Pancreas (tissue), 10 donors: ENCODE measurements at regions not wholly inside any gene's neighbourhood (a gene's known extent, or its start where the extent isn't known, plus 50 kb on each side); places are given as distances from the start of the nearest gene placed in this dataset.
"Not testable (repeated sequence)": the region's sequence is repeated elsewhere in the genome, so short reads cannot be mapped to it uniquely, and the experiment has no call there.

Source experiments
- ATAC-seq, 4 donors: fragments of 200-7000 bp; cut with Tn5 transposase; one replicate each; pipeline versions ENCODE4 v1.8.0 to v1.9.1; 2020; ENCODE audit warnings: mild to moderate bottlenecking in 4 of 4, moderate library complexity in 4 of 4
- DNase-seq, 6 donors: peaks; one replicate each; pipeline ENCODE4 v3.0.0-alpha.2; 2020
- FAIRE-seq: peaks from 2 replicates; lab custom pipeline; 2012; peaks lifted over from hg19 to GRCh38; lab: Jason Lieb, UNC
- H3K27ac ChIP-seq, 4 donors: fragments of 200-600 bp; sonication (generic); 1 replicate in 3 of 4; 2 replicates in 1 of 4; pipeline versions ENCODE4 v1.5.0 to v1.8.0; 2020
- H3K27me3 ChIP-seq, 4 donors: fragments of 200-600 bp; one replicate each; pipeline ENCODE4 v1.8.0; 2021
- H3K36me3 ChIP-seq, 3 donors: fragments of 200-600 bp; sonication (generic) in 1 of 3; one replicate each; pipeline versions ENCODE4 v1.5.0 to v1.8.0; 2020 to 2021
- H3K4me1 ChIP-seq, 3 donors: fragments of 200-600 bp; one replicate each; pipeline ENCODE4 v1.8.0; 2021
- H3K4me3 ChIP-seq, 4 donors: fragments of 200-600 bp; sonication (generic) in 2 of 4; one replicate each; pipeline versions ENCODE4 v1.5.0 to v1.8.0; 2020 to 2021
- H3K9me3 ChIP-seq, 4 donors: fragments of 200-600 bp; one replicate each; pipeline ENCODE4 v1.8.0; 2021
- CTCF ChIP-seq, 4 donors: fragments of 200-600 bp; sonication (generic) in 3 of 4; IDR thresholded peaks; one replicate each; pipeline versions ENCODE4 v1.5.0 to v1.8.0; 2021; ENCODE audit warnings: antibody characterized with exemption in 4 of 4
- WGBS, 2 donors: extraction: QIAGEN DNeasy Blood & Tissue Kit; methylation state at CpG; one replicate each; pipeline ENCODE4 v1.1.7; 2013; 5-methylcytosine and 5-hydroxymethylcytosine counted together
- intact Hi-C, 3 donors: fragments of 100-400 bp; cut with DNase I; formaldehyde crosslinking; loops; one replicate each; pipeline versions ENCODE4 v1.11.1 to v1.14.2; 2022
- donor health status: healthy with polysubstance abuse.
- donor health status: DM: no; HTN: no; CAD: no; lungs with moderate emphysema.
- donor health status: DM: no; HTN: no; CAD: no.
- donor health status: control.
- donor health status: control.
- donor health status: Bipolar disorder and iron deficiency.
- donor health status: DM: yes; HTN: yes; CAD: no.
- donor health status: DM: no; HTN: no; CAD: no.
- donor health status: DM: no; HTN: no; CAD: no.
- donor health status: DM: yes; HTN: yes; CAD: no.

DNA sequence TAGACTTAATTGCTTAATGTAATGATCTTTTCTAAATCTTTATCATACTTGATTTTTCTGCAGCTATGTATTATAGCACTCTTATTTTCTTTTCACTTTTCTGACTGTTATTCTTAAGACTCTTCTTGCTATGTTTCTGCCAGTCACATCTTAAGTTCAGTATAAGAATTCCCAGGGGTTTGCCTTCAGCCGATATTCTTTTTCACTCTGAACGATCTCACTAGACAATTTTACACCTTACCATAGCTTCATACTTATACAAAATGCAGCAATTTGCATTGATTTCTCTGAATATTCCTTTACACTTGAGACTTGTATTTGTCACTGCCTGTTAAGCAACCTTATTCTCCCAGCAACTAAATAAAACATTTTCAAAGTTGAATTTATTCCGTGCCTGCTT, 242.5 kb upstream of the OLFM3 start:
- H3K4me1 ChIP-seq: no peaks in the 10 kb centered on the region
- no peak overlapping the region for H3K27ac ChIP-seq
- no peaks in the 10 kb centered on the region for H3K27me3 ChIP-seq
- no peak for TF ChIP-seq CTCF (IDR thresholded peaks at IDR 0.05)
- no peak for DNase-seq
- no peaks in the 10 kb centered on the region for H3K9me3 ChIP-seq
- no peak overlapping the region for H3K4me3 ChIP-seq
- FAIRE-seq: no peak
- no peak for ATAC-seq
- no peaks in the 10 kb centered on the region for H3K36me3 ChIP-seq
- intact Hi-C loops: no loop called here
- 54 to 67% methylated on average over 3 of the region's 3 CpGs for WGBS, 2 donors

GRCh38 chr1:102234753-102235359, 238.1 kb upstream of the OLFM3 start:
- ATAC-seq: no peak
- no peaks in the 10 kb centered on the region for H3K4me1 ChIP-seq
- 81 to 87% methylated on average over 23 to 31 of the region's 31 CpGs for WGBS, 2 donors
- peak in 2 of 6 donors; percentile 46 to 58 for DNase-seq
- H3K36me3 ChIP-seq: no peaks in the 10 kb centered on the region
- H3K4me3 ChIP-seq: no peak overlapping the region
- intact Hi-C loops: no loop called here
- TF ChIP-seq CTCF (IDR thresholded peaks at IDR 0.05): no peak
- no peaks in the 10 kb centered on the region for H3K9me3 ChIP-seq
- FAIRE-seq: no peak
- no peak overlapping the region for H3K27ac ChIP-seq
- H3K27me3 ChIP-seq: no peaks in the 10 kb centered on the region

- Histone ChIP-seq H3K27me3 (no peaks in the 10 kb centered on the region), H3K4me3 (no peak overlapping the region), H3K4me1 (no peaks in the 10 kb centered on the region), H3K36me3 (no peaks in the 10 kb centered on the region), H3K9me3 (no peaks in the 10 kb centered on the region), H3K27ac (no peak overlapping the region)
- FAIRE-seq (no peak), DNase-seq (no peak), ATAC-seq (no peak)
- 33 to 52% methylated on average over 2 of the region's 2 CpGs for WGBS, 2 donors
- no peak for TF ChIP-seq CTCF (IDR thresholded peaks at IDR 0.05)
- intact Hi-C loops: no loop called here
These were observed 222.7 kb upstream of the OLFM3 start for GRCh38 chr1:102219463-102219862.

DNA sequence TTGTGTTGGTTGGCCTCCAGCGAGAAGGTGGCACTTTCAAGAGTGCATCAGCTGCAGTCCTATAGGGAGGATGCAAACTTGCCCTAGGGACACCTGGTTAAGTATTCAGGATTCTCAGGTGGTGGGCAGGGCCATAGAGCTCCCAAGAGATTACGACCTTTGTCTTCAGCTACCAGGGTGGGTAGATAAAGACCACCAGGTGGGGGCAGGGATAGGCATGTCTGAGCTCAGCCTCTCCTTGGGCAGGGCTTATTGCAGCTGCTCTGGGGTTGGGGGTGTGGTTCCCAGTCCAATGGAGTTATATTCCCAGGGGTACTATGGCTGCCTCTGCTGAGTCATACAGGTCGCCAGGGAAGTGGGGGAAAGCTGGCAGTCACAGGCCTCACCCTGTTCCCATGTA, 214.2 kb upstream of the OLFM3 start:
- H3K27me3 ChIP-seq, H3K27ac ChIP-seq, H3K36me3 ChIP-seq, FAIRE-seq, H3K4me1 ChIP-seq, H3K4me3 ChIP-seq, H3K9me3 ChIP-seq, intact Hi-C loops, DNase-seq, ATAC-seq: not testable (repeated sequence)
- WGBS, 2 donors: 44 to 48% methylated on average over 3 of the region's 3 CpGs

GRCh38 chr1:102191723-102192122, 195.0 kb upstream of the OLFM3 start:
- no peak for FAIRE-seq

More at GRCh38 chr1:102191723-102192122, 195.0 kb upstream of the OLFM3 start:
- intact Hi-C loops: no loop called here
- H3K4me1 ChIP-seq: peaks cover 0 to 8% (median 4%) of the 10 kb centered on the region in 3 donors
- H3K27me3 ChIP-seq: no peaks in the 10 kb centered on the region
- H3K4me3 ChIP-seq: no peak overlapping the region
- no peaks in the 10 kb centered on the region for H3K36me3 ChIP-seq
- no peaks in the 10 kb centered on the region for H3K9me3 ChIP-seq
- DNase-seq (peak in 3 of 6 donors; percentile 23 to 31 (median 30)), ATAC-seq (peak; percentile 85 to 95 (median 94))
- TF ChIP-seq CTCF (IDR thresholded peaks at IDR 0.05): peak in 3 of 4 donors; percentile 20 to 28 (median 26)
- WGBS, 2 donors: 19 to 35% methylated on average over 2 of the region's 2 CpGs
- no peak overlapping the region for H3K27ac ChIP-seq
